OCI-LY1 (cell line): ENCODE measurements at regions not wholly inside any gene's neighbourhood (a gene's known extent, or its start where the extent isn't known, plus 50 kb on each side); places are given as distances from the start of the nearest gene placed in this dataset.

Source experiments
- H2AFZ ChIP-seq: fragments of 200-600 bp; sonication (generic), shearing (Covaris generic); 2 replicates; pipeline ENCODE4 v1.6.0; 2014; ENCODE audit warnings: antibody characterized with exemption, mild to moderate bottlenecking, low read length
- H3F3A ChIP-seq: fragments of 200-600 bp; sonication (generic), shearing (Covaris generic); 2 replicates; pipeline ENCODE4 v1.6.0; 2014; ENCODE audit warnings: mild to moderate bottlenecking, antibody characterized with exemption, low read length, moderate library complexity; ENCODE audit not compliant: insufficient read depth
- H3K27ac ChIP-seq: fragments of 200-600 bp; sonication (generic); 2 replicates; pipeline ENCODE4 v1.5.1; 2014; ENCODE audit warnings: low read length, mixed run types, mild to moderate bottlenecking, low read depth; ENCODE audit not compliant: poor library complexity, severe bottlenecking
- H3K27me3 ChIP-seq: fragments of 200-600 bp; sonication (generic); 2 replicates; pipeline ENCODE4 v1.6.0; 2014; ENCODE audit warnings: antibody characterized with exemption, mild to moderate bottlenecking, low read length, moderate library complexity; ENCODE audit not compliant: insufficient read depth
- H3K36me3 ChIP-seq: fragments of 200-600 bp; sonication (generic); 2 replicates; pipeline ENCODE4 v1.6.1; 2014; ENCODE audit warnings: mild to moderate bottlenecking, antibody characterized with exemption, low read length, moderate library complexity, mixed read lengths; ENCODE audit not compliant: insufficient read depth
- H3K4me1 ChIP-seq: fragments of 200-600 bp; sonication (generic); 2 replicates; pipeline ENCODE4 v1.5.1; 2014; ENCODE audit warnings: mild to moderate bottlenecking, low read length, moderate library complexity; ENCODE audit not compliant: insufficient read depth, severe bottlenecking
- H3K4me2 ChIP-seq: fragments of 200-600 bp; sonication (generic), shearing (Covaris generic); 2 replicates; pipeline ENCODE4 v1.6.1; 2014; ENCODE audit warnings: low read length
- H3K4me3 ChIP-seq: fragments of 200-600 bp; sonication (generic); 2 replicates; pipeline ENCODE4 v1.5.1; 2014; ENCODE audit warnings: low read length, low read depth, mild to moderate bottlenecking, mixed read lengths; ENCODE audit not compliant: poor library complexity, severe bottlenecking
- H3K79me2 ChIP-seq: fragments of 200-600 bp; shearing (Covaris generic); 2 replicates; pipeline ENCODE4 v1.6.1; 2016; ENCODE audit warnings: mixed run types, low read length, mixed read lengths; ENCODE audit not compliant: insufficient read depth
- H3K9ac ChIP-seq: fragments of 200-600 bp; sonication (generic), shearing (Covaris generic); 2 replicates; pipeline ENCODE4 v1.6.1; 2014; ENCODE audit warnings: mild to moderate bottlenecking, low read length, mixed read lengths
- H3K9me2 ChIP-seq: fragments of 200-600 bp; sonication (generic), shearing (Covaris generic); 2 replicates; pipeline ENCODE4 v1.6.1; 2014; ENCODE audit warnings: low read depth, mild to moderate bottlenecking, low read length, mixed read lengths
- H3K9me3 ChIP-seq: fragments of 200-600 bp; shearing (Covaris generic); 2 replicates; pipeline ENCODE4 v1.6.1; 2014; ENCODE audit warnings: low read length, mixed read lengths
- H4K20me1 ChIP-seq: fragments of 200-600 bp; sonication (generic), shearing (Covaris generic); 2 replicates; pipeline ENCODE4 v1.6.0; 2016; ENCODE audit warnings: mild to moderate bottlenecking, low read length; ENCODE audit not compliant: insufficient read depth
- EZH2 ChIP-seq: fragments of 200-600 bp; sonication (generic), shearing (Covaris generic); IDR thresholded peaks from 2 replicates; pipeline ENCODE4 v1.8.0; 2017; ENCODE audit warnings: borderline replicate concordance, mixed run types, mild to moderate bottlenecking, antibody characterized with exemption, low read length, moderate library complexity, mixed read lengths
- TF ChIP-seq, protein P1 (sequence below): fragments of 200-600 bp; sonication (generic), shearing (Covaris generic); IDR thresholded peaks from 2 replicates; pipeline ENCODE4 v1.5.1; 2017; ENCODE audit warnings: mild to moderate bottlenecking, antibody characterized with exemption, low read length, moderate library complexity, mixed read lengths

DNA sequence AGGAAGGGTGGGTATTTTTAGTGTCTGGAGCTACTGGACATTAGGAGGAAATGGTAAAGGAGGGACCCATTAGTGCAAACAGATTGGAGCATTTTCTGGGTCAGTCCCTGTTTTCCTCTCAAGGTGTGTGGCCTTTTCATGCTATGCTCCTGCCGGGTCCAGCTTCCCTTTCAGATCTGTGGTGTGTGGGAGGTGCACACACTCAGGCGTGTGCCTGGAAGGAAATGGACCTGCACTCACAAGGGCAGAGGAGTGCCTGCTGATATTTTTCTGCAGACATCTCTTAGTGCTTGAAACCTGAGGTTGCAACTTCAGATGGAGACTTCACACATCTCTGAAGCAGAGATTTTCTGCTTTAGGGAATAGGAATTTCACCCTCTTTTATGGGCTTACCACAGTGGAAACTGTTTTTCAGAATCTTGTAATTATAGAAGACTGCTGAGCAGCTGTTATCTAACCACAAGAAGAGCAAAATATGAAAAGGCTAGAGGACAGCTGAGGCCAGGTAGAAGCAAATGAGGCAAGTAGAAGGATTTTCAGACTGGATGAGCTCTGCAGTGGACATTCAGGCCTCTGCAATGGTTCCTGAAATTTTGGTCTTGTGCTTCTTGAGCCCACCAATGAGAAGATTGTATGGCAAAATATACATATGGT, 764.3 kb downstream of the QKI start:
- Histone ChIP-seq H2AFZ (no peak overlapping the region), H3K9ac (no peak overlapping the region), H3F3A (no peaks in the 10 kb centered on the region), H3K4me3 (no peak overlapping the region), H3K27me3 (no peaks in the 10 kb centered on the region), H3K79me2 (no peaks in the 10 kb centered on the region), H3K4me1 (no peaks in the 10 kb centered on the region), H3K9me3 (no peaks in the 10 kb centered on the region), H3K9me2 (no peaks in the 10 kb centered on the region), H3K27ac (no peak overlapping the region), H3K4me2 (no peak overlapping the region), H4K20me1 (no peaks in the 10 kb centered on the region), H3K36me3 (no peaks in the 10 kb centered on the region)
- no peak for TF ChIP-seq EZH2
- TF ChIP-seq, protein P1, sequence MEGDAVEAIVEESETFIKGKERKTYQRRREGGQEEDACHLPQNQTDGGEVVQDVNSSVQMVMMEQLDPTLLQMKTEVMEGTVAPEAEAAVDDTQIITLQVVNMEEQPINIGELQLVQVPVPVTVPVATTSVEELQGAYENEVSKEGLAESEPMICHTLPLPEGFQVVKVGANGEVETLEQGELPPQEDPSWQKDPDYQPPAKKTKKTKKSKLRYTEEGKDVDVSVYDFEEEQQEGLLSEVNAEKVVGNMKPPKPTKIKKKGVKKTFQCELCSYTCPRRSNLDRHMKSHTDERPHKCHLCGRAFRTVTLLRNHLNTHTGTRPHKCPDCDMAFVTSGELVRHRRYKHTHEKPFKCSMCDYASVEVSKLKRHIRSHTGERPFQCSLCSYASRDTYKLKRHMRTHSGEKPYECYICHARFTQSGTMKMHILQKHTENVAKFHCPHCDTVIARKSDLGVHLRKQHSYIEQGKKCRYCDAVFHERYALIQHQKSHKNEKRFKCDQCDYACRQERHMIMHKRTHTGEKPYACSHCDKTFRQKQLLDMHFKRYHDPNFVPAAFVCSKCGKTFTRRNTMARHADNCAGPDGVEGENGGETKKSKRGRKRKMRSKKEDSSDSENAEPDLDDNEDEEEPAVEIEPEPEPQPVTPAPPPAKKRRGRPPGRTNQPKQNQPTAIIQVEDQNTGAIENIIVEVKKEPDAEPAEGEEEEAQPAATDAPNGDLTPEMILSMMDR, result no peak

DNA sequence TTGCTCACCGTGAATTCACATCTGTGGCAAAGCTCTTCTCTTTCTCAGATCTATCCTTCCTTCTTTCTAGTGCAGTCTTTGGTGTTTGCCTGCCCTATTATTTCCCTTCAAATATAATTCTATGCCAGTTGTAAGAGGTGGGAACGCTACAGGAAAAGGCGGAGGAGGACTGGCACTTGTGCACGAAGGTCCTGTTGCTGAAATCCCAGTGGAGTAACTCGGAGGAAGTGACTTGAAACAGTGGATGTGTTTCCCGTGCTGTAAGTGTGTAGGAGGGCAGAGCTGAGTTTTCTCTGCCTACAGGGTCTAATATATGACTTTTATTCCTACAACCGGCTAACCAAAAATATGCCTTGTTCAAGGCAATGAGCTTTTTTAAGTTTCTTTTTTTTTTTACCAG, 754.8 kb downstream of the QKI start:
- H3K9ac ChIP-seq, result no peak overlapping the region
- no peaks in the 10 kb centered on the region for H3K36me3 ChIP-seq

DNA sequence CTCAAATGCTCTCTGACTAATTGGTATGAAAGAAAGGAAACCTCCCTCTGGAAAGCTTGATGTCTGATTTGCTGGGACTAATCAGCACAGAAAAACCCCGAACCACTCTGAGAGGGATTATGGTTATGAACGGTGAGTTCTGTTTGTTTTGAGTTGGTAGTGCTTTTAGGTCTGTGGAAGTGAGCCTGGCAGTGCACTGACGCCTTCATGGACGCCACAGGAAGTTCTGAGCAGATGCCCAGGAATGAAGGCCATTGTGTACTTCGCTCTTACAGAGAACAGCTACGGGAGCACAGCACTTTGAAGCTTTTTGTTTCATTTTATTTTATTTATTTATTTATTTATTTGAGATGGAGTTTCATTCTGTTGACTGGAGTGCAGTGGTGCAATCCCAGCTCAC, 754.1 kb downstream of the QKI start:
- Histone ChIP-seq H3K9ac (no peak overlapping the region), H3K79me2 (no peaks in the 10 kb centered on the region), H3F3A (no peaks in the 10 kb centered on the region), H3K9me2 (no peaks in the 10 kb centered on the region), H3K4me3 (no peak overlapping the region), H3K4me1 (no peaks in the 10 kb centered on the region), H2AFZ (no peak overlapping the region), H3K4me2 (no peak overlapping the region), H4K20me1 (no peaks in the 10 kb centered on the region), H3K9me3 (no peaks in the 10 kb centered on the region), H3K27ac (no peak overlapping the region), H3K36me3 (no peaks in the 10 kb centered on the region), H3K27me3 (no peaks in the 10 kb centered on the region)
- TF ChIP-seq, protein P1, result no peak
- TF ChIP-seq EZH2, result no peak

More for the DNA sequence above, 754.8 kb downstream of the QKI start:
- no peaks in the 10 kb centered on the region for H4K20me1 ChIP-seq
- H3F3A ChIP-seq, result no peaks in the 10 kb centered on the region
- no peaks in the 10 kb centered on the region for H3K4me1 ChIP-seq
- H3K27ac ChIP-seq, result no peak overlapping the region
- H3K9me2 ChIP-seq, result no peaks in the 10 kb centered on the region
- H3K79me2 ChIP-seq, result no peaks in the 10 kb centered on the region
- no peak overlapping the region for H3K4me3 ChIP-seq
- no peaks in the 10 kb centered on the region for H3K27me3 ChIP-seq
- no peak overlapping the region for H2AFZ ChIP-seq
- H3K4me2 ChIP-seq, result no peak overlapping the region
- TF ChIP-seq, protein P1, result no peak
- no peak for TF ChIP-seq EZH2
- no peaks in the 10 kb centered on the region for H3K9me3 ChIP-seq
